ENCODE measurements at regions not wholly inside any gene's neighbourhood (a gene's known extent, or its start where the extent isn't known, plus 50 kb on each side); places are given as distances from the start of the nearest gene placed in this dataset.

DNA sequence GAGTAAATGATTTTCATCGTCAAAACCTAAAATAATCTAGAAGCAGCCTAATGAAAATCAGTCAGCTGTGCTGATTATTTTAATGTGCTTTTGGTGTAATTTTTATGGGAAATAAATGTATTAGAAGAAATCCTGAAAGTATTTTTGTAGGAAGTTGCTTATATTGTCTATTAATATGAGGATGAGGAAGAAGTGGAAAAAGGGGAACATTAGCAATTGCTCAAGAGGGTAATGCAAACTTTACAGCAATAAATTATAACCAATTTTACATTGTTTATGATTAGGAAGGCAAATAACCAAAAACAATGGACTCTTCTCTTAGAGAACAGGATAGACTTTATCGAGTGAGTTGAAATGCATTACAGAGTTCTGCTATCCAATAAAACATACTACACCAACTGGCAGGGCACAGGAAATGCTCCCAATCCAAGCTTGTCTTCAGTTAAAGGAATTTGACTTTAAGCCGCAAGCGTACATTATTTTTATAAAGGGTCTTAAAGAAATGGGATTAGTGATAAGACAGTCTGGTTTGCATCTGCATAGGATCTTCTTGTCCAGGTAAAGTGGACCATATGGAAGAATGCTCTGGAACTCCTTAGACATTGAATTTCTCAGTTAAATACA is 374.8 kb downstream of the PDGFC start:
- TF ChIP-seq, protein P1, sequence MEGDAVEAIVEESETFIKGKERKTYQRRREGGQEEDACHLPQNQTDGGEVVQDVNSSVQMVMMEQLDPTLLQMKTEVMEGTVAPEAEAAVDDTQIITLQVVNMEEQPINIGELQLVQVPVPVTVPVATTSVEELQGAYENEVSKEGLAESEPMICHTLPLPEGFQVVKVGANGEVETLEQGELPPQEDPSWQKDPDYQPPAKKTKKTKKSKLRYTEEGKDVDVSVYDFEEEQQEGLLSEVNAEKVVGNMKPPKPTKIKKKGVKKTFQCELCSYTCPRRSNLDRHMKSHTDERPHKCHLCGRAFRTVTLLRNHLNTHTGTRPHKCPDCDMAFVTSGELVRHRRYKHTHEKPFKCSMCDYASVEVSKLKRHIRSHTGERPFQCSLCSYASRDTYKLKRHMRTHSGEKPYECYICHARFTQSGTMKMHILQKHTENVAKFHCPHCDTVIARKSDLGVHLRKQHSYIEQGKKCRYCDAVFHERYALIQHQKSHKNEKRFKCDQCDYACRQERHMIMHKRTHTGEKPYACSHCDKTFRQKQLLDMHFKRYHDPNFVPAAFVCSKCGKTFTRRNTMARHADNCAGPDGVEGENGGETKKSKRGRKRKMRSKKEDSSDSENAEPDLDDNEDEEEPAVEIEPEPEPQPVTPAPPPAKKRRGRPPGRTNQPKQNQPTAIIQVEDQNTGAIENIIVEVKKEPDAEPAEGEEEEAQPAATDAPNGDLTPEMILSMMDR (conservative IDR thresholded peaks at IDR 0.05): no peak
- peak overlapping the region; percentile 76 for H3K27ac ChIP-seq

DNA sequence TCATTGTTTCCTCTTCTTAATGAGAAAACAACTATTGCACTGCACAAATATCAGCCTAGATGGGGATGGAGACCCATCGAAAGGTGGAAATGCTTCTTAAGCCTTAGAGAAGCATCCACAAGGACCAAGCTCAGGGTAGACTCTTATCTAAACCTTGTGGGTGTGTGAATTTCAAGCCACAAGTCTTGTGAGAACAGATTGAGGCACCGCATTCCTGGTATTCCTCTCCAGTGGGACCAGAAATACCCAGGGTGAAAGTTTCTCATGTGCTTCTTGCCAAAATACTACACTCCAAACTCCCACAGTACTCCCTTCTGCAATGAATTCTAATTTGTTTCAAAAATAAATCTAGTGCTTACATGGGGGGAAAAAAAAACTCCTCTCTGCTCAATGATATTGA is 375.6 kb downstream of the PDGFC start:
- no peak overlapping the region for H3K27ac ChIP-seq
- TF ChIP-seq, protein P1 (conservative IDR thresholded peaks at IDR 0.05): no peak

DNA sequence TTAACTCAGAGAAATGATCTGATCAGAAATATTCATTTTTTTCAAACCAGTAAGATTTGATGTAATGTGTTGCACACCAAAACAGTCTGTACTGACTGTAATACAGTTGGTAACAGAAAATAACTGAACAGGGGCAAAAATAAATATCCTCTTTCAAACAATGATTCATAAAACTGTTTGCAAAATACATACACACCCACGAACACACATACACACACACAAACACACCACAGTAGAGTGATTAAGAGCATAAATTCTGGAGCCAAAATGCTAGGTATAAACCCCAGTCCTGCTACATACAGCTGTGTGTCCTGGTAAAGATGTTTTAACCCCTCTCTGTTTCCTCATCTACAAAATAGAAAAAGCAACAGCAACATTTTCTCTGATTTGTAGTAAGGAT is 376.6 kb downstream of the PDGFC start:
- TF ChIP-seq, protein P1 (conservative IDR thresholded peaks at IDR 0.05): no peak
- peak overlapping the region; percentile 23; the same call in 1 of the 2 replicates for H3K27ac ChIP-seq

DNA sequence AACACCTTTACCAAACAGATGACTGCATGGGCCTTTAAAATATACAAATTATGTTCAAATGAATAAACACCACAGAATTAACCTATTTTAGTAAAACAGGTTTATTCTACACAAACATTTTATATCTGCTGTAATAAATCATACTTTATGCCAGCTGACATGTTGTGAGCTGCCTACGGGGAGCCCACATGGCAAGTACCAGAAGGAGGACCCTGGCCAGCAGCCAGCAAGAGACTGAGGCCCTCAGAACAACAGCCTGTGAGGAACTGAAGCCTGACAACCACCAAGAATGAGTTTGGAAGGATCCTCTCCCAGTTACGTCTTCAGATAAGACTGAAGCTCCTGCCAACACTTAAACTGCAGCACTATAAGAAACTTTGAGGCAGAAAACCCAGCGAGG is 377.0 kb downstream of the PDGFC start:
- TF ChIP-seq, protein P1 (conservative IDR thresholded peaks at IDR 0.05): no peak
- peak overlapping the region; percentile 23; the same call in 1 of the 2 replicates for H3K27ac ChIP-seq

DNA sequence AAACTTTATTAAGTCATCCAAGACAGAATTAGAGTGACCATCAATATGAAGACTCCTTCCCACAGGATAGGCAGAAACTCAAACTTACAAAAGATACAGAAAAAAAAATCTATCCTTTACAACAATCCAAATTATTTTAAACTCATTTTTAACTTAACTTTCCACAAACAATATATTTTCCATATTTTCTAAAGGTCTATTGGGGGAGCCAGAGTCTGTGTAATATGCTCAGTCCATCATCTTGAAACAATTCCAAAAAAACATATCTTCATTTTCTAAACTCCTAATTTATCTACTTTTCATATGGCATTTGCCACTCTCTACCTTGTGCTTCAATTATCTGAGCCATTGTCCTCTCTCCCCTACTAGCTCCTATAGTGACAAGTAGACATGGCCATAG is 378.1 kb downstream of the PDGFC start:
- TF ChIP-seq, protein P1 (conservative IDR thresholded peaks at IDR 0.05): no peak
- no peak overlapping the region for H3K27ac ChIP-seq

DNA sequence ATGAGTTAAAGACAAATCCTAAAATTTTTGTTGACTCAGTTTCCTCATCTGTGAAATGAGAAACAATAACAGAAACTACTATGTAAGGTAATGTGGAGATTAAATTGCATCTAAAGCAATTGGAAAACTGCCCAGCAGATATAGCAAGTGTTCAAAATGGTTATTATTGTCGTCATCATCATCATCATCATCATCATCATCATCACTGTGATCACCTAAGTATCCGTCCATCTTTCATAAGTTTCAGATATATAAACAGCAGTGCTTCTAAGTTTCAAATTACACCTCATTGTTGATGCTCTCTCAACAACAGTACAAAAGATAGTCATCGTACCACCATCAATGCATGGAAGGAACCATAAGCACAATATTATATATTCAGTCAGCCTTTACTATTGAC is 379.9 kb downstream of the PDGFC start:
- no peak overlapping the region for H3K27ac ChIP-seq
- TF ChIP-seq, protein P1 (conservative IDR thresholded peaks at IDR 0.05): no peak

DNA sequence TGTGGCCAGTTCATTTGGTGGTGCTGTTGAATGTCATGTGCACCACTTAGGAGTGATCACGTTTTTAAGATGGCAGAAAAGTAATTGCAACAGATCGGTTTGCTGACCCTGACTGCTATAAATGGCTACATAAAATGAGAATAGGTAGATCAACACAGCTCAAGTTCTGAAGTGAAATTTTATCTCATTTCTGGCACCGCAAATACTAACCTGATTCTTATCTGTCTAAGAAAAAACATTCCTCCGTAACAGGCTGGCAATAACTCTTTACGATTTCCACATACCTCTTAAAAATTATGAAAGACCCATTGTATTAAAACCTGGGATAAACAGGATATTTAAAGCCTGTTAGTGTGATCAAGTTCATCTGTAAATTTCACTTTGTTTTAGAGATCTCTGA is 387.5 kb downstream of the PDGFC start:
- H3K27ac ChIP-seq: peak overlapping the region; percentile 67
- TF ChIP-seq, protein P1 (conservative IDR thresholded peaks at IDR 0.05): no peak
